ENCODE measurements at regions not wholly inside any gene's neighbourhood (a gene's known extent, or its start where the extent isn't known, plus 50 kb on each side); places are given as distances from the start of the nearest gene placed in this dataset.

- TF ChIP-seq CTCF (IDR thresholded peaks at IDR 0.05 in 2 of 3, conservative IDR thresholded peaks at IDR 0.05 in 1 of 3; ENCODE audit: borderline replicate concordance in 1 of 3, insufficient read depth in 1 of 3, low read depth in 2 of 3, low read length in 2 of 3): no peak
- no peak for TF ChIP-seq EZH2phosphoT487 (IDR thresholded peaks at IDR 0.05; ENCODE audit: borderline replicate concordance)
- no peak for TF ChIP-seq RAD21 (IDR thresholded peaks at IDR 0.05; ENCODE audit: low read depth)
- no peak for TF ChIP-seq POLR2A (IDR thresholded peaks at IDR 0.05; ENCODE audit: borderline replicate concordance, extremely low read depth, insufficient read depth, insufficient read length)
- no peak for TF ChIP-seq JUND (IDR thresholded peaks at IDR 0.05)
- TF ChIP-seq POLR2AphosphoS5 (IDR thresholded peaks at IDR 0.05; ENCODE audit: low read depth, low read length): no peak
- no peak for TF ChIP-seq ZNF274 (IDR thresholded peaks at IDR 0.05; ENCODE audit: low read depth, low read length)
- no peak for TF ChIP-seq EZH2 (IDR thresholded peaks at IDR 0.05)
- no peak for TF ChIP-seq ELF1 (IDR thresholded peaks at IDR 0.05; ENCODE audit: borderline replicate concordance, low read depth)
- TF ChIP-seq CEBPB (IDR thresholded peaks at IDR 0.05; ENCODE audit: low read depth): no peak
- TF ChIP-seq SIN3A (IDR thresholded peaks at IDR 0.05; ENCODE audit: low read depth): no peak
- TF ChIP-seq MAX (IDR thresholded peaks at IDR 0.05): no peak
Measured at GRCh38 chr6:10138917-10139316, 276.0 kb downstream of the TFAP2A start.
